ENCODE measurements at regions not wholly inside any gene's neighbourhood (a gene's known extent, or its start where the extent isn't known, plus 50 kb on each side); places are given as distances from the start of the nearest gene placed in this dataset.

GRCh38 chr6:1020133-1020532 is 291.8 kb upstream of the FOXQ1 start:
- Mint-ChIP-seq H3K9me3 (peaks cover 9% of the 10 kb centered on the region), H3K27me3 (ENCODE audit: low read depth) (peaks cover 15% of the 10 kb centered on the region), H3K4me3 (no peak overlapping the region), H3K36me3 (ENCODE audit: low read depth) (no peaks in the 10 kb centered on the region), H3K4me1 (peaks cover 4% of the 10 kb centered on the region), H3K27ac (ENCODE audit: unreplicated experiment) (peak overlapping the region; percentile 43)
- TF ChIP-seq, protein P1, sequence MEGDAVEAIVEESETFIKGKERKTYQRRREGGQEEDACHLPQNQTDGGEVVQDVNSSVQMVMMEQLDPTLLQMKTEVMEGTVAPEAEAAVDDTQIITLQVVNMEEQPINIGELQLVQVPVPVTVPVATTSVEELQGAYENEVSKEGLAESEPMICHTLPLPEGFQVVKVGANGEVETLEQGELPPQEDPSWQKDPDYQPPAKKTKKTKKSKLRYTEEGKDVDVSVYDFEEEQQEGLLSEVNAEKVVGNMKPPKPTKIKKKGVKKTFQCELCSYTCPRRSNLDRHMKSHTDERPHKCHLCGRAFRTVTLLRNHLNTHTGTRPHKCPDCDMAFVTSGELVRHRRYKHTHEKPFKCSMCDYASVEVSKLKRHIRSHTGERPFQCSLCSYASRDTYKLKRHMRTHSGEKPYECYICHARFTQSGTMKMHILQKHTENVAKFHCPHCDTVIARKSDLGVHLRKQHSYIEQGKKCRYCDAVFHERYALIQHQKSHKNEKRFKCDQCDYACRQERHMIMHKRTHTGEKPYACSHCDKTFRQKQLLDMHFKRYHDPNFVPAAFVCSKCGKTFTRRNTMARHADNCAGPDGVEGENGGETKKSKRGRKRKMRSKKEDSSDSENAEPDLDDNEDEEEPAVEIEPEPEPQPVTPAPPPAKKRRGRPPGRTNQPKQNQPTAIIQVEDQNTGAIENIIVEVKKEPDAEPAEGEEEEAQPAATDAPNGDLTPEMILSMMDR (conservative IDR thresholded peaks at IDR 0.05): no peak
- no peak for DNase-seq (ENCODE audit: low read depth, low spot score)

GRCh38 chr6:1018041-1018440 is 293.9 kb upstream of the FOXQ1 start:
- H3K27ac Mint-ChIP-seq (ENCODE audit: unreplicated experiment): no peak overlapping the region
- no peaks in the 10 kb centered on the region for H3K36me3 Mint-ChIP-seq (ENCODE audit: low read depth)
- TF ChIP-seq, protein P1 (conservative IDR thresholded peaks at IDR 0.05): no peak
- no peak for DNase-seq (ENCODE audit: low read depth, low spot score)
- H3K4me1 Mint-ChIP-seq: no peaks in the 10 kb centered on the region
- H3K9me3 Mint-ChIP-seq: peaks cover 9% of the 10 kb centered on the region
- H3K4me3 Mint-ChIP-seq: no peak overlapping the region
- H3K27me3 Mint-ChIP-seq (ENCODE audit: low read depth): peaks cover 5% of the 10 kb centered on the region

GRCh38 chr6:1016329-1017302 is 295.3 kb upstream of the FOXQ1 start:
- DNase-seq (ENCODE audit: low read depth, low spot score): no peak
- TF ChIP-seq, protein P1 (conservative IDR thresholded peaks at IDR 0.05): no peak
- Mint-ChIP-seq H3K4me1 (no peaks in the 10 kb centered on the region), H3K27me3 (ENCODE audit: low read depth) (peaks cover 5% of the 10 kb centered on the region), H3K36me3 (ENCODE audit: low read depth) (no peaks in the 10 kb centered on the region), H3K27ac (ENCODE audit: unreplicated experiment) (no peak overlapping the region), H3K9me3 (peaks cover 5% of the 10 kb centered on the region), H3K4me3 (no peak overlapping the region)

DNA sequence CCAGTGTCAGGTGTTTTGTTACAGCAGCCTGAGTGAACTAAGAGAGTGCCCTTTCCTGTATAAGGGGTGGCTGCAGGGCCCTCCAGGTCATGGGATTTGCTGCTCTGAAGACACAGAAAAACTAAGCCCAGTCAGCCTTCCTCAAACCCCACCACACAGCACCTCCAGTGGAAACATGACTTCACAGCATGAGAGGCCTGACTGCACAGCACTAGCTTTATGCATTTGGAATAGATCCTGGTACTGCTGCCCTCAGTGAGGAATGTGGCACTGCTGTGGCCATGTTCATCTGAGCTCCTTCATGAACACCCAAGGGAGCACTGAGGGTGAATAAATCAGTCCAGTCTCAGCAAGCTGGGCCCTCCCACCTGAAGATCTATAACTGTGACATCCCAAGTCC is 296.1 kb upstream of the FOXQ1 start:
- Mint-ChIP-seq H3K27me3 (ENCODE audit: low read depth) (peaks cover 5% of the 10 kb centered on the region), H3K4me1 (no peaks in the 10 kb centered on the region), H3K36me3 (ENCODE audit: low read depth) (no peaks in the 10 kb centered on the region), H3K4me3 (no peak overlapping the region), H3K27ac (ENCODE audit: unreplicated experiment) (no peak overlapping the region), H3K9me3 (no peaks in the 10 kb centered on the region)
- TF ChIP-seq, protein P1 (conservative IDR thresholded peaks at IDR 0.05): no peak
- DNase-seq (ENCODE audit: low read depth, low spot score): no peak

- Mint-ChIP-seq H3K27ac (ENCODE audit: unreplicated experiment) (no peak overlapping the region), H3K9me3 (peaks cover 3% of the 10 kb centered on the region), H3K4me3 (no peak overlapping the region), H3K27me3 (ENCODE audit: low read depth) (peaks cover 13% of the 10 kb centered on the region), H3K36me3 (ENCODE audit: low read depth) (no peaks in the 10 kb centered on the region), H3K4me1 (no peaks in the 10 kb centered on the region)
- TF ChIP-seq, protein P1 (conservative IDR thresholded peaks at IDR 0.05): no peak
- no peak for DNase-seq (ENCODE audit: low read depth, low spot score)
Observed at GRCh38 chr6:1014431-1014807, 297.5 kb upstream of the FOXQ1 start.
